ENCODE measurements at regions not wholly inside any gene's neighbourhood (a gene's known extent, or its start where the extent isn't known, plus 50 kb on each side); places are given as distances from the start of the nearest gene placed in this dataset.
"Not testable (repeated sequence)": the region's sequence is repeated elsewhere in the genome, so short reads cannot be mapped to it uniquely, and the experiment has no call there.

DNA sequence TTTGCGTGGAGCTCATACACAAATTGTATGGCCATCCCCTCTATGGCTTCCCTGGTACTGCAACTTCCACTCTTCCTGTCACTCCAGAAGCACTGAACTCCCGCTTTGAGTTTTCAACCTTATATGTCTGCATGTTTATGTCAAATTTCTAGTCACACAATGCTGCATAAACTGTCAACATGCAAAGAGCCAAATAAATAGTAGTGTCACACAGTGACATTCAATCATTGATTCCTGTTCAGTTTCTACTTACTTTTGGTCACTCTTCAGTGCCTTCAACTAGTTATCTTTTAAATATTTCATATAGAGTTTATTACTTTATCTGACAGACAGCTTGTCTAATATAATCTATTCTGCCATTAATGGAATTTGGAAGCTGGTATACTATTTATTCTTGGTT, 149.3 kb downstream of the SPANXN1 start:
- peaks cover 0 to 6% (median 1%) of the 10 kb centered on the region in 4 donors for H3K9me3 ChIP-seq (ENCODE audit: control insufficient read depth in 4 of 4, low read length in 3 of 4)
- peaks cover 0 to 3% (median 0%) of the 10 kb centered on the region in 4 donors for H3K27me3 ChIP-seq (ENCODE audit: control insufficient read depth in 4 of 4, insufficient read depth in 4 of 4, low read length in 3 of 4)
- H3K4me1 ChIP-seq (ENCODE audit: control insufficient read depth in 4 of 4, insufficient read depth in 4 of 4, low read length in 3 of 4) = no peaks in the 10 kb centered on the region
- H3K36me3 ChIP-seq (ENCODE audit: control insufficient read depth in 4 of 4, insufficient read depth in 3 of 4, low read depth in 1 of 4, low read length in 3 of 4) = no peaks in the 10 kb centered on the region
- no peak overlapping the region for H3K4me3 ChIP-seq (ENCODE audit: low read depth in 1 of 3, low read length in 3 of 3)
- no peak for DNase-seq (ENCODE audit: low spot score)
- WGBS = 76% methylated on average over 2 of the region's 2 CpGs
- no peak overlapping the region for H3K27ac ChIP-seq (ENCODE audit: low read depth in 1 of 2, low read length in 2 of 2)
- TF ChIP-seq FOXA2 (IDR thresholded peaks at IDR 0.05) = no peak
- TF ChIP-seq, protein P1, sequence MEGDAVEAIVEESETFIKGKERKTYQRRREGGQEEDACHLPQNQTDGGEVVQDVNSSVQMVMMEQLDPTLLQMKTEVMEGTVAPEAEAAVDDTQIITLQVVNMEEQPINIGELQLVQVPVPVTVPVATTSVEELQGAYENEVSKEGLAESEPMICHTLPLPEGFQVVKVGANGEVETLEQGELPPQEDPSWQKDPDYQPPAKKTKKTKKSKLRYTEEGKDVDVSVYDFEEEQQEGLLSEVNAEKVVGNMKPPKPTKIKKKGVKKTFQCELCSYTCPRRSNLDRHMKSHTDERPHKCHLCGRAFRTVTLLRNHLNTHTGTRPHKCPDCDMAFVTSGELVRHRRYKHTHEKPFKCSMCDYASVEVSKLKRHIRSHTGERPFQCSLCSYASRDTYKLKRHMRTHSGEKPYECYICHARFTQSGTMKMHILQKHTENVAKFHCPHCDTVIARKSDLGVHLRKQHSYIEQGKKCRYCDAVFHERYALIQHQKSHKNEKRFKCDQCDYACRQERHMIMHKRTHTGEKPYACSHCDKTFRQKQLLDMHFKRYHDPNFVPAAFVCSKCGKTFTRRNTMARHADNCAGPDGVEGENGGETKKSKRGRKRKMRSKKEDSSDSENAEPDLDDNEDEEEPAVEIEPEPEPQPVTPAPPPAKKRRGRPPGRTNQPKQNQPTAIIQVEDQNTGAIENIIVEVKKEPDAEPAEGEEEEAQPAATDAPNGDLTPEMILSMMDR (IDR thresholded peaks at IDR 0.05; ENCODE audit: low read depth, low read length, missing input control) = no peak
- H3K9ac ChIP-seq (ENCODE audit: low read depth in 1 of 2, low read length in 2 of 2) = no peak overlapping the region

- Histone ChIP-seq H3K9ac (ENCODE audit: low read depth in 1 of 2, low read length in 2 of 2) (no peak overlapping the region), H3K4me1 (ENCODE audit: control insufficient read depth in 4 of 4, insufficient read depth in 4 of 4, low read length in 3 of 4) (no peaks in the 10 kb centered on the region), H3K4me3 (ENCODE audit: low read depth in 1 of 3, low read length in 3 of 3) (no peak overlapping the region), H3K27me3 (ENCODE audit: control insufficient read depth in 4 of 4, insufficient read depth in 4 of 4, low read length in 3 of 4) (no peaks in the 10 kb centered on the region), H3K9me3 (ENCODE audit: control insufficient read depth in 4 of 4, low read length in 3 of 4) (no peaks in the 10 kb centered on the region), H3K27ac (ENCODE audit: low read depth in 1 of 2, low read length in 2 of 2) (no peak overlapping the region), H3K36me3 (ENCODE audit: control insufficient read depth in 4 of 4, insufficient read depth in 3 of 4, low read depth in 1 of 4, low read length in 3 of 4) (no peaks in the 10 kb centered on the region)
- 0% methylated on average over 1 of the region's 1 CpG for WGBS
- DNase-seq (ENCODE audit: low spot score) = no peak
- TF ChIP-seq HNF4A (conservative IDR thresholded peaks at IDR 0.05) = no peak
- TF ChIP-seq, protein P1 (IDR thresholded peaks at IDR 0.05; ENCODE audit: low read depth, low read length, missing input control) = peak; percentile 52
- TF ChIP-seq HNF4G (IDR thresholded peaks at IDR 0.05) = no peak
- peak; percentile 43 to 69 for TF ChIP-seq RAD21 (IDR thresholded peaks at IDR 0.05)
Measured at GRCh38 chrX:145405012-145405411, 157.7 kb downstream of the SPANXN1 start.

GRCh38 chrX:145410622-145411021, 163.3 kb downstream of the SPANXN1 start:
- no peak for DNase-seq (ENCODE audit: low spot score)
- 67% methylated on average over 2 of the region's 2 CpGs for WGBS
- no peaks in the 10 kb centered on the region for H3K36me3 ChIP-seq (ENCODE audit: control insufficient read depth in 4 of 4, insufficient read depth in 3 of 4, low read depth in 1 of 4, low read length in 3 of 4)
- H3K9me3 ChIP-seq (ENCODE audit: control insufficient read depth in 4 of 4, low read length in 3 of 4) = peaks cover 0 to 3% (median 0%) of the 10 kb centered on the region in 4 donors
- H3K4me1 ChIP-seq (ENCODE audit: control insufficient read depth in 4 of 4, insufficient read depth in 4 of 4, low read length in 3 of 4) = no peaks in the 10 kb centered on the region
- no peaks in the 10 kb centered on the region for H3K27me3 ChIP-seq (ENCODE audit: control insufficient read depth in 4 of 4, insufficient read depth in 4 of 4, low read length in 3 of 4)
- H3K4me3 ChIP-seq (ENCODE audit: low read depth in 1 of 3, low read length in 3 of 3) = no peak overlapping the region
- no peak overlapping the region for H3K9ac ChIP-seq (ENCODE audit: low read depth in 1 of 2, low read length in 2 of 2)
- no peak for TF ChIP-seq RXRA (IDR thresholded peaks at IDR 0.05)
- no peak for TF ChIP-seq JUND (IDR thresholded peaks at IDR 0.05)
- TF ChIP-seq, protein P1 (IDR thresholded peaks at IDR 0.05; ENCODE audit: low read depth, low read length, missing input control) = no peak
- TF ChIP-seq, protein P2, sequence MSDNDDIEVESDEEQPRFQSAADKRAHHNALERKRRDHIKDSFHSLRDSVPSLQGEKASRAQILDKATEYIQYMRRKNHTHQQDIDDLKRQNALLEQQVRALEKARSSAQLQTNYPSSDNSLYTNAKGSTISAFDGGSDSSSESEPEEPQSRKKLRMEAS (IDR thresholded peaks at IDR 0.05) = no peak
- TF ChIP-seq EGR1 (IDR thresholded peaks at IDR 0.05; ENCODE audit: low read depth in 2 of 2) = no peak
- TF ChIP-seq, protein P3, sequence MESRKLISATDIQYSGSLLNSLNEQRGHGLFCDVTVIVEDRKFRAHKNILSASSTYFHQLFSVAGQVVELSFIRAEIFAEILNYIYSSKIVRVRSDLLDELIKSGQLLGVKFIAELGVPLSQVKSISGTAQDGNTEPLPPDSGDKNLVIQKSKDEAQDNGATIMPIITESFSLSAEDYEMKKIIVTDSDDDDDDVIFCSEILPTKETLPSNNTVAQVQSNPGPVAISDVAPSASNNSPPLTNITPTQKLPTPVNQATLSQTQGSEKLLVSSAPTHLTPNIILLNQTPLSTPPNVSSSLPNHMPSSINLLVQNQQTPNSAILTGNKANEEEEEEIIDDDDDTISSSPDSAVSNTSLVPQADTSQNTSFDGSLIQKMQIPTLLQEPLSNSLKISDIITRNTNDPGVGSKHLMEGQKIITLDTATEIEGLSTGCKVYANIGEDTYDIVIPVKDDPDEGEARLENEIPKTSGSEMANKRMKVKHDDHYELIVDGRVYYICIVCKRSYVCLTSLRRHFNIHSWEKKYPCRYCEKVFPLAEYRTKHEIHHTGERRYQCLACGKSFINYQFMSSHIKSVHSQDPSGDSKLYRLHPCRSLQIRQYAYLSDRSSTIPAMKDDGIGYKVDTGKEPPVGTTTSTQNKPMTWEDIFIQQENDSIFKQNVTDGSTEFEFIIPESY (IDR thresholded peaks at IDR 0.05) = no peak
- TF ChIP-seq HNF4G (IDR thresholded peaks at IDR 0.05) = no peak
- TF ChIP-seq TAF1 (conservative IDR thresholded peaks at IDR 0.05) = no peak
- no peak for TF ChIP-seq GABPA (IDR thresholded peaks at IDR 0.05 in 1 of 2, conservative IDR thresholded peaks at IDR 0.05 in 1 of 2)
- no peak for TF ChIP-seq NR2F2 (IDR thresholded peaks at IDR 0.05)
- no peak for TF ChIP-seq YY1 (IDR thresholded peaks at IDR 0.05)
- no peak for TF ChIP-seq FOXA1 (IDR thresholded peaks at IDR 0.05)
- TF ChIP-seq SP1 (IDR thresholded peaks at IDR 0.05) = no peak
- H3K27ac ChIP-seq (ENCODE audit: low read depth in 1 of 2, low read length in 2 of 2) = no peak overlapping the region

- not testable (repeated sequence) for H3K27me3 ChIP-seq (ENCODE audit: control insufficient read depth in 4 of 4, insufficient read depth in 4 of 4, low read length in 3 of 4); H3K9ac ChIP-seq (ENCODE audit: low read depth in 1 of 2, low read length in 2 of 2); H3K4me3 ChIP-seq (ENCODE audit: low read depth in 1 of 3, low read length in 3 of 3); H3K9me3 ChIP-seq (ENCODE audit: control insufficient read depth in 4 of 4, low read length in 3 of 4); DNase-seq (ENCODE audit: low spot score); H3K4me1 ChIP-seq (ENCODE audit: control insufficient read depth in 4 of 4, insufficient read depth in 4 of 4, low read length in 3 of 4); H3K36me3 ChIP-seq (ENCODE audit: control insufficient read depth in 4 of 4, insufficient read depth in 3 of 4, low read depth in 1 of 4, low read length in 3 of 4); H3K27ac ChIP-seq (ENCODE audit: low read depth in 1 of 2, low read length in 2 of 2)
- WGBS = 96% methylated on average over 26 of the region's 32 CpGs
Measured at GRCh38 chrX:145436211-145436610, 188.9 kb downstream of the SPANXN1 start.
